H1 (cell line): ENCODE measurements at regions not wholly inside any gene's neighbourhood (a gene's known extent, or its start where the extent isn't known, plus 50 kb on each side); places are given as distances from the start of the nearest gene placed in this dataset.

Experiments used
- CTCF ChIA-PET: fragments of 300-600 bp; sonication (Branson Sonifier 250); formaldehyde crosslinking; loops from one replicate; lab custom pipeline; 2021; ENCODE audit not compliant: partially characterized antibody; lab: Charles Lee
- POLR2A ChIA-PET: fragments of 300-600 bp; sonication (Branson Sonifier 250); formaldehyde crosslinking; loops from one replicate; lab custom pipeline; 2021; ENCODE audit warnings: inconsistent platforms; ENCODE audit not compliant: partially characterized antibody; lab: Charles Lee
- DNase-seq, 2 experiments: peaks; one replicate each; pipeline versions ENCODE4 v3.0.0 to v3.0.0-alpha.2; 2010 to 2022; ENCODE audit warnings: low spot score in 2 of 2, low read depth in 1 of 2, mixed read lengths in 1 of 2
- FAIRE-seq: peaks from 2 replicates; lab custom pipeline; 2011; peaks lifted over from hg19 to GRCh38; lab: Jason Lieb, UNC
- H2AFZ ChIP-seq: 2 replicates; pipeline ENCODE4 v1.8.1; 2012; ENCODE audit warnings: low read length, inconsistent platforms
- H2AK5ac ChIP-seq: 2 replicates; pipeline ENCODE4 v1.6.1; 2013; ENCODE audit warnings: low read depth, low read length
- H2BK120ac ChIP-seq: replicated peaks from 2 replicates; pipeline ENCODE3; 2013; ENCODE audit warnings: low read depth, low read length, inconsistent platforms
- H2BK12ac ChIP-seq: 2 replicates; pipeline ENCODE4 v1.6.1; 2013; ENCODE audit warnings: low read depth, low read length
- H2BK15ac ChIP-seq: 2 replicates; pipeline ENCODE4 v1.6.1; 2013; ENCODE audit warnings: low read length
- H2BK20ac ChIP-seq: 2 replicates; pipeline ENCODE4 v1.6.1; 2013; ENCODE audit warnings: low read length
- H2BK5ac ChIP-seq: 2 replicates; pipeline ENCODE4 v1.6.1; 2013; ENCODE audit warnings: low read depth, low read length
- H3K14ac ChIP-seq: 2 replicates; pipeline ENCODE4 v1.6.1; 2013; ENCODE audit warnings: inconsistent platforms; ENCODE audit not compliant: insufficient read length
- H3K18ac ChIP-seq: 2 replicates; pipeline ENCODE4 v1.6.1; 2013; ENCODE audit warnings: low read length; ENCODE audit errors: extremely low read depth
- H3K23ac ChIP-seq: 2 replicates; pipeline ENCODE4 v1.6.1; 2013; ENCODE audit warnings: inconsistent platforms; ENCODE audit not compliant: insufficient read length
- H3K23me2 ChIP-seq: 2 replicates; pipeline ENCODE4 v1.6.1; 2013; ENCODE audit warnings: low read depth, low read length
- H3K27ac ChIP-seq: 2 replicates; pipeline ENCODE4 v1.6.1; 2011; ENCODE audit warnings: low read depth, low read length, inconsistent platforms
- H3K27me3 ChIP-seq, 4 experiments: replicated peaks in 1 of 4; 1 replicate in 1 of 4; 2 replicates in 3 of 4; pipeline versions ENCODE4 v1.6.1 to v1.8.1; 2011 to 2013; ENCODE audit warnings: low read length in 3 of 4, mild to moderate bottlenecking in 3 of 4, inconsistent platforms in 2 of 4, mixed read lengths in 2 of 4, moderate library complexity in 1 of 4; ENCODE audit not compliant: control insufficient read depth in 3 of 4, insufficient read depth in 3 of 4; ENCODE audit errors: extremely low read depth in 1 of 4
- H3K36me3 ChIP-seq, 4 experiments: 2 replicates each; pipeline versions ENCODE4 v1.6.1 to v1.8.1; 2011 to 2013; ENCODE audit warnings: mild to moderate bottlenecking in 4 of 4, low read length in 3 of 4, moderate library complexity in 2 of 4, control low read depth in 1 of 4, inconsistent platforms in 1 of 4; ENCODE audit not compliant: insufficient read depth in 4 of 4, control insufficient read depth in 2 of 4
- H3K4ac ChIP-seq: replicated peaks from 2 replicates; pipeline ENCODE3; 2013; ENCODE audit warnings: low read length, low read depth, mixed read lengths, inconsistent platforms; ENCODE audit not compliant: insufficient read length
- H3K4me1 ChIP-seq, 4 experiments: replicated peaks in 1 of 4; 1 replicate in 1 of 4; 2 replicates in 3 of 4; pipeline versions ENCODE4 v1.6.1 to v1.8.1; 2011 to 2013; ENCODE audit warnings: low read length in 3 of 4, inconsistent platforms in 2 of 4, mixed read lengths in 1 of 4; ENCODE audit not compliant: insufficient read depth in 4 of 4, control insufficient read depth in 3 of 4
- H3K4me2 ChIP-seq, 2 experiments: 2 replicates each; pipeline versions ENCODE4 v1.6.1 to v1.8.1; 2011 to 2013; ENCODE audit warnings: low read depth in 2 of 2, low read length in 2 of 2, control low read depth in 1 of 2, inconsistent platforms in 1 of 2, mild to moderate bottlenecking in 1 of 2; ENCODE audit not compliant: insufficient read depth in 1 of 2
- H3K4me3 ChIP-seq, 4 experiments: fragments of 200-600, 300-600 bp in 1 of 4; sonication (generic), shearing (Covaris generic), sonication (Bioruptor Twin) in 1 of 4; 2 replicates each; pipeline versions ENCODE4 v1.5.1 to v1.8.1; 2011 to 2016; ENCODE audit warnings: low read length in 4 of 4, low read depth in 3 of 4, control low read depth in 2 of 4, inconsistent platforms in 2 of 4, mild to moderate bottlenecking in 2 of 4, mixed read lengths in 1 of 4, moderate library complexity in 1 of 4; ENCODE audit not compliant: insufficient read depth in 2 of 4; ENCODE audit errors: extremely low read depth in 1 of 4
- H3K56ac ChIP-seq: replicated peaks from 2 replicates; pipeline ENCODE3; 2013; ENCODE audit warnings: low read depth, mild to moderate bottlenecking, mixed read lengths, low read length, inconsistent platforms; ENCODE audit not compliant: insufficient read length
- H3K79me1 ChIP-seq: 2 replicates; pipeline ENCODE4 v1.6.1; 2013; ENCODE audit warnings: low read depth, low read length, control low read depth
- H3K79me2 ChIP-seq, 2 experiments: 2 replicates each; pipeline versions ENCODE4 v1.6.1 to v1.8.1; 2012 to 2013; ENCODE audit warnings: low read length in 2 of 2, mild to moderate bottlenecking in 2 of 2, inconsistent platforms in 1 of 2; ENCODE audit not compliant: insufficient read depth in 2 of 2, control insufficient read depth in 1 of 2
- H3K9ac ChIP-seq, 4 experiments: replicated peaks in 1 of 4; 1 replicate in 1 of 4; 2 replicates in 3 of 4; pipeline versions ENCODE4 v1.6.1 to v1.8.1; 2011 to 2013; ENCODE audit warnings: low read depth in 3 of 4, low read length in 3 of 4, control low read depth in 2 of 4, mild to moderate bottlenecking in 2 of 4, moderate library complexity in 2 of 4, inconsistent platforms in 1 of 4; ENCODE audit errors: extremely low read depth in 1 of 4
- H3K9me3 ChIP-seq, 2 experiments: 2 replicates each; pipeline versions ENCODE4 v1.6.1 to v1.8.1; 2012 to 2013; ENCODE audit warnings: mild to moderate bottlenecking in 2 of 2, moderate library complexity in 2 of 2, control low read depth in 1 of 2, inconsistent platforms in 1 of 2, low read depth in 1 of 2, low read length in 1 of 2, mixed read lengths in 1 of 2; ENCODE audit not compliant: insufficient read depth in 2 of 2
- H4K20me1 ChIP-seq, 2 experiments: replicated peaks in 1 of 2; 2 replicates each; pipeline versions ENCODE3 to v1.8.1; 2011 to 2013; ENCODE audit warnings: inconsistent platforms in 2 of 2, low read length in 2 of 2, mild to moderate bottlenecking in 1 of 2; ENCODE audit not compliant: insufficient read depth in 2 of 2, control insufficient read depth in 1 of 2
- H4K5ac ChIP-seq: 2 replicates; pipeline ENCODE4 v1.6.1; 2013; ENCODE audit warnings: low read length, low read depth, mixed read lengths, inconsistent platforms; ENCODE audit not compliant: insufficient read length
- H4K8ac ChIP-seq: 2 replicates; pipeline ENCODE4 v1.8.0; 2013; ENCODE audit warnings: mild to moderate bottlenecking, moderate library complexity, low read length, inconsistent platforms; ENCODE audit not compliant: insufficient read depth; ENCODE audit errors: extremely low read depth
- H4K91ac ChIP-seq: replicated peaks from 2 replicates; pipeline ENCODE3; 2013; ENCODE audit warnings: low read length, mixed read lengths, inconsistent platforms; ENCODE audit not compliant: insufficient read length
- BRCA1 ChIP-seq: IDR thresholded peaks from 2 replicates; pipeline ENCODE4 v1.6.1; 2012; ENCODE audit warnings: low read depth, low read length, improper control_type of control experiment
- CBX5 ChIP-seq: fragments of 300-800, 300-1000 bp; sonication (generic); IDR thresholded peaks from 2 replicates; pipeline ENCODE4 v1.7.1; 2016; ENCODE audit warnings: antibody characterized with exemption, low read length, low read depth
- EZH2 ChIP-seq: fragments of 200-600 bp; sonication (generic); IDR thresholded peaks from 2 replicates; pipeline ENCODE4 v1.7.1; 2012; ENCODE audit warnings: low read depth, mild to moderate bottlenecking, moderate library complexity, low read length, inconsistent platforms; ENCODE audit not compliant: severe bottlenecking
- GABPA ChIP-seq: IDR thresholded peaks from 2 replicates; pipeline ENCODE4 v1.6.1; 2011; ENCODE audit warnings: mild to moderate bottlenecking, low read length, moderate library complexity, borderline replicate concordance; ENCODE audit not compliant: insufficient read depth
- MAFK ChIP-seq: IDR thresholded peaks from 2 replicates; pipeline ENCODE4 v1.6.1; 2012; ENCODE audit warnings: low read depth, mild to moderate bottlenecking, improper control_type of control experiment, low read length
- PHF8 ChIP-seq: fragments of 200-600 bp; sonication (generic); conservative IDR thresholded peaks from 2 replicates; pipeline ENCODE4 v1.7.1; 2012; ENCODE audit warnings: low read depth, mild to moderate bottlenecking, inconsistent platforms, low read length, moderate library complexity
- POLR2AphosphoS5 ChIP-seq: IDR thresholded peaks from 2 replicates; pipeline ENCODE4 v1.6.1; 2011; ENCODE audit warnings: low read depth, low read length
- RFX5 ChIP-seq: IDR thresholded peaks from 2 replicates; pipeline ENCODE4 v1.6.1; 2011; ENCODE audit warnings: low read depth, low read length, improper control_type of control experiment, borderline replicate concordance
- RNF2 ChIP-seq: fragments of 200-900, 300-1000 bp; sonication (generic); IDR thresholded peaks from 2 replicates; pipeline ENCODE4 v1.7.1; 2016; ENCODE audit warnings: borderline replicate concordance, low read depth, mild to moderate bottlenecking, antibody characterized with exemption, low read length; ENCODE audit not compliant: poor library complexity, severe bottlenecking; ENCODE audit errors: missing control alignments
- SIN3A ChIP-seq, 2 experiments: IDR thresholded peaks in 1 of 2; conservative IDR thresholded peaks in 1 of 2; 2 replicates each; pipeline ENCODE4 v1.6.1; 2011 to 2012; ENCODE audit warnings: low read length in 2 of 2, improper control_type of control experiment in 1 of 2, low read depth in 1 of 2, mild to moderate bottlenecking in 1 of 2
- TAF1 ChIP-seq: IDR thresholded peaks from 2 replicates; pipeline ENCODE4 v1.6.1; 2011; ENCODE audit warnings: mild to moderate bottlenecking, low read depth, low read length
- TAF7 ChIP-seq: optimal IDR thresholded peaks from 2 replicates; pipeline ENCODE3; 2011; ENCODE audit warnings: low read depth, mild to moderate bottlenecking, inconsistent platforms, low read length, moderate library complexity, borderline replicate concordance
- YY1 ChIP-seq: IDR thresholded peaks from 2 replicates; pipeline ENCODE4 v1.6.1; 2011; ENCODE audit warnings: low read depth, mild to moderate bottlenecking, low read length
- WGBS, 2 experiments: shearing (Covaris generic) in 1 of 2; methylation state at CpG; one replicate each; pipeline versions ENCODE4 v1.1.6 to v1.1.7; 2013 to 2015; ENCODE audit warnings: low lambda C conversion rate in 2 of 2, mixed read lengths in 2 of 2, inconsistent platforms in 1 of 2, low coverage in 1 of 2, missing lambda C conversion rate in 1 of 2; ENCODE audit not compliant: insufficient replicate concordance in 2 of 2, insufficient coverage in 1 of 2, insufficient read length in 1 of 2; ENCODE audit errors: extremely low coverage in 1 of 2, missing lambda C conversion rate in 1 of 2; 5-methylcytosine and 5-hydroxymethylcytosine counted together

GRCh38 chr9:115445655-115446054, 327.7 kb upstream of the TNC start:
- H3K23ac ChIP-seq = no peak overlapping the region
- H3K23me2 ChIP-seq = no peaks in the 10 kb centered on the region; the same call in 1 of the 2 replicates
- H3K79me2 ChIP-seq = no peaks in the 10 kb centered on the region
- no peaks in the 10 kb centered on the region for H3K9me3 ChIP-seq
- no peak overlapping the region for H3K56ac ChIP-seq
- CTCF ChIA-PET = no interaction called here
- H3K14ac ChIP-seq = no peak overlapping the region
- H3K18ac ChIP-seq = no peak overlapping the region
- no peak overlapping the region for H2BK5ac ChIP-seq
- no peak overlapping the region for H2AK5ac ChIP-seq
- H3K4ac ChIP-seq = no peak overlapping the region
- H4K5ac ChIP-seq = no peak overlapping the region
- DNase-seq (no peak), FAIRE-seq (no peak)
- H4K20me1 ChIP-seq = no peaks in the 10 kb centered on the region
- no peak overlapping the region for H3K4me3 ChIP-seq
- H2BK120ac ChIP-seq = no peak overlapping the region
- H2BK12ac ChIP-seq = no peak overlapping the region
- H3K79me1 ChIP-seq = no peaks in the 10 kb centered on the region
- H3K4me2 ChIP-seq = no peak overlapping the region
- no peak overlapping the region for H2BK15ac ChIP-seq
- H3K27me3 ChIP-seq = no peaks in the 10 kb centered on the region
- H3K9ac ChIP-seq = no peak overlapping the region
- no peaks in the 10 kb centered on the region for H3K36me3 ChIP-seq
- 91% methylated on average over 3 of the region's 3 CpGs; no CpG with 5 or more reads in 1 of the 2 experiments for WGBS, 2 experiments
- no peak overlapping the region for H4K8ac ChIP-seq
- TF ChIP-seq TAF7 = no peak
- no peak for TF ChIP-seq TAF1
- TF ChIP-seq RNF2 = no peak
- no peak for TF ChIP-seq MAFK
- no peak for TF ChIP-seq RFX5
- TF ChIP-seq EZH2 = no peak
- TF ChIP-seq CBX5 = no peak
- no peak for TF ChIP-seq BRCA1
- TF ChIP-seq GABPA = no peak
- TF ChIP-seq POLR2AphosphoS5 = no peak
- TF ChIP-seq SIN3A (conservative IDR thresholded peaks at IDR 0.05 in 1 of 2, IDR thresholded peaks at IDR 0.05 in 1 of 2; ENCODE audit: low read depth in 1 of 2, low read length in 2 of 2) = no peak
- TF ChIP-seq YY1 = no peak
- no peak for TF ChIP-seq PHF8
- no peak overlapping the region for H2BK20ac ChIP-seq
- no peaks in the 10 kb centered on the region for H3K4me1 ChIP-seq
- POLR2A ChIA-PET = interaction anchor here (0.7 kb wide), 1 partner anchor 765 kb away, joined by 3 read pairs; no protein-coding TSS in a partner anchor
- H2AFZ ChIP-seq = no peak overlapping the region
- no peak overlapping the region for H3K27ac ChIP-seq
- no peak overlapping the region for H4K91ac ChIP-seq
